ENCODE measurements at regions not wholly inside any gene's neighbourhood (a gene's known extent, or its start where the extent isn't known, plus 50 kb on each side); places are given as distances from the start of the nearest gene placed in this dataset.

DNA sequence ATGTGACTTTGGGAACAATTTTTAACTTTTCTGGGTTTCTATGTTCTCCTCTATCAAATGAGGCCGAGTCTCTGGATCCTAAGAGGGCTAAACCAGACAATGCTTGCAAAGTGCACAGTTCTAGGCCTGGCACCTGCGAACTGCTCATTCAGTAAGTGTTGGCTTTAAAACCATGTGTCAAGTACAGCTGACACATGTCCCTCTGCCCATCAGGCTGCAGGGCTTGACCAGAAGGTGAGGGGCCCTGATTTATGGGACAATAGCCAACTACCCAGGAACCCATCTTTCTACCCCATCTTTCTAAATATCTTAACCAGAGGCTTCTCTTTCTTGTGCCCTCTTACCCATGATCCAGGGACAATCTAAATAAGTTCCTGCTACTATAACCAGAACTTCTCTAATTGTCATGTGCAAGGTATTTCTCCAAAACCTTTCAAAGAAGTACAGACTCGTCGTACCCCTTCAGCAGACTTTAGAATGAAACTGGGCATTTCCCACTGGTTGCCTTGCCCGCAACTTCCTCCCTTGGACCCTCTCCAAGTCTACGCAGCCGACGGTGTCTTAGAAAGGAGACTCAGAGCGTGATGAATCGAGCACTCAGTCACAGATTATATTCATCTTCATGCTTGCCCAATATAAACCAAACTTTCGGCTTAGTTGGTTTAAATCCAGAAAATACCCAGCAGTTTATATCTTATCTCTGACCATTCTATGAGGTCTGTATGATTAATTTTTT, 69.8 kb upstream of the STEAP1B start:
- TF ChIP-seq, protein P1, sequence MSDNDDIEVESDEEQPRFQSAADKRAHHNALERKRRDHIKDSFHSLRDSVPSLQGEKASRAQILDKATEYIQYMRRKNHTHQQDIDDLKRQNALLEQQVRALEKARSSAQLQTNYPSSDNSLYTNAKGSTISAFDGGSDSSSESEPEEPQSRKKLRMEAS (IDR thresholded peaks at IDR 0.05), result no peak
- TF ChIP-seq JUND (IDR thresholded peaks at IDR 0.05; ENCODE audit: low read length) (no peak), CTCF (IDR thresholded peaks at IDR 0.05; ENCODE audit: control extremely low read depth in 1 of 3, insufficient read depth in 1 of 3, low read depth in 1 of 3, low read length in 3 of 3) (no peak), TAF1 (IDR thresholded peaks at IDR 0.05; ENCODE audit: low read depth, low read length) (no peak), EZH2 (IDR thresholded peaks at IDR 0.05; ENCODE audit: low read depth, low read length, severe bottlenecking) (no peak), POLR2A (IDR thresholded peaks at IDR 0.05; ENCODE audit: control extremely low read depth in 1 of 2, low read depth in 2 of 2, low read length in 2 of 2) (no peak)
